ENCODE measurements at regions not wholly inside any gene's neighbourhood (a gene's known extent, or its start where the extent isn't known, plus 50 kb on each side); places are given as distances from the start of the nearest gene placed in this dataset.

DNA sequence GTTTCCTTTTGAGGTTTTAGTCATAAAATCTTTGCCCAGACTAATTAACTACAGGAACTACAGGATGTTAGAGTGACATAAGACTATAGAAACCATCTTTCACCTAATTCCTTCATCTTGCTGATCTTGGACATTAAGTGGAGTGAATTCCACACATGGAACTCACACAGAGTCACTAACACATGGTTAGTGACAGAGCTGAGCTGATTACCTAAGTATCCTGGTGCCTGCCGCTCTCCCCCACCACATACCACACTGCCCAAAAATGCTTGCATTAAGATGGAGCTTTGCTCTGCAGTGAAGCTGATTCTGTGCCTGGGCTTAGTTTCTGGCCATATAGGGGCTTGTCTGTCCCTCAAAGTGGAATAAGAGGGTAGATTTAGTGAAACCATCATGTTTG, 332.9 kb upstream of the NT5C1B start:
- Histone ChIP-seq H3K4me2 (ENCODE audit: control insufficient read depth, extremely low read depth, insufficient read depth, low read depth, low read length) (no peak overlapping the region), H2AFZ (ENCODE audit: control insufficient read depth, low read length) (no peak overlapping the region), H3K4me1 (ENCODE audit: control insufficient read depth, extremely low read depth, insufficient read depth, low read length) (no peaks in the 10 kb centered on the region), H3K9me3 (ENCODE audit: control insufficient read depth, low read depth, low read length) (no peaks in the 10 kb centered on the region), H3K9ac (ENCODE audit: control insufficient read depth, extremely low read depth, insufficient read depth, low read length) (no peak overlapping the region), H3K36me3 (ENCODE audit: control insufficient read depth in 2 of 2, extremely low read depth in 1 of 2, insufficient read depth in 2 of 2, low read length in 2 of 2) (no peaks in the 10 kb centered on the region), H3K27ac (ENCODE audit: control insufficient read depth, insufficient read depth, low read length) (no peak overlapping the region), H3K79me2 (ENCODE audit: control insufficient read depth, insufficient read depth, low read length) (no peaks in the 10 kb centered on the region), H3K4me3 (ENCODE audit: control insufficient read depth in 2 of 3, extremely low read depth in 1 of 3, insufficient read depth in 2 of 3, low read depth in 1 of 3, low read length in 3 of 3) (no peak overlapping the region), H4K20me1 (ENCODE audit: control insufficient read depth, extremely low read depth, insufficient read depth, low read length) (no peaks in the 10 kb centered on the region), H3K9me1 (ENCODE audit: control insufficient read depth, extremely low read depth, insufficient read depth, low read length) (no peaks in the 10 kb centered on the region), H3K27me3 (ENCODE audit: control insufficient read depth, extremely low read depth, insufficient read depth, low read length) (no peaks in the 10 kb centered on the region)
- DNase-seq (ENCODE audit: low read depth, low spot score) (no peak), FAIRE-seq (no peak)
- dilution Hi-C loops (cut with MboI; ENCODE audit: extremely low pct_ligation_motif_present, low sequenced_read_pairs): no loop called here
- TF ChIP-seq, protein P1, sequence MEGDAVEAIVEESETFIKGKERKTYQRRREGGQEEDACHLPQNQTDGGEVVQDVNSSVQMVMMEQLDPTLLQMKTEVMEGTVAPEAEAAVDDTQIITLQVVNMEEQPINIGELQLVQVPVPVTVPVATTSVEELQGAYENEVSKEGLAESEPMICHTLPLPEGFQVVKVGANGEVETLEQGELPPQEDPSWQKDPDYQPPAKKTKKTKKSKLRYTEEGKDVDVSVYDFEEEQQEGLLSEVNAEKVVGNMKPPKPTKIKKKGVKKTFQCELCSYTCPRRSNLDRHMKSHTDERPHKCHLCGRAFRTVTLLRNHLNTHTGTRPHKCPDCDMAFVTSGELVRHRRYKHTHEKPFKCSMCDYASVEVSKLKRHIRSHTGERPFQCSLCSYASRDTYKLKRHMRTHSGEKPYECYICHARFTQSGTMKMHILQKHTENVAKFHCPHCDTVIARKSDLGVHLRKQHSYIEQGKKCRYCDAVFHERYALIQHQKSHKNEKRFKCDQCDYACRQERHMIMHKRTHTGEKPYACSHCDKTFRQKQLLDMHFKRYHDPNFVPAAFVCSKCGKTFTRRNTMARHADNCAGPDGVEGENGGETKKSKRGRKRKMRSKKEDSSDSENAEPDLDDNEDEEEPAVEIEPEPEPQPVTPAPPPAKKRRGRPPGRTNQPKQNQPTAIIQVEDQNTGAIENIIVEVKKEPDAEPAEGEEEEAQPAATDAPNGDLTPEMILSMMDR (optimal IDR thresholded peaks at IDR 0.05 in 1 of 3, IDR thresholded peaks at IDR 0.05 in 1 of 3, conservative IDR thresholded peaks at IDR 0.05 in 1 of 3; ENCODE audit: extremely low read depth in 1 of 3, insufficient read depth in 2 of 3, low read length in 3 of 3): no peak
- TF ChIP-seq EZH2 (IDR thresholded peaks at IDR 0.05; ENCODE audit: low read length): no peak

DNA sequence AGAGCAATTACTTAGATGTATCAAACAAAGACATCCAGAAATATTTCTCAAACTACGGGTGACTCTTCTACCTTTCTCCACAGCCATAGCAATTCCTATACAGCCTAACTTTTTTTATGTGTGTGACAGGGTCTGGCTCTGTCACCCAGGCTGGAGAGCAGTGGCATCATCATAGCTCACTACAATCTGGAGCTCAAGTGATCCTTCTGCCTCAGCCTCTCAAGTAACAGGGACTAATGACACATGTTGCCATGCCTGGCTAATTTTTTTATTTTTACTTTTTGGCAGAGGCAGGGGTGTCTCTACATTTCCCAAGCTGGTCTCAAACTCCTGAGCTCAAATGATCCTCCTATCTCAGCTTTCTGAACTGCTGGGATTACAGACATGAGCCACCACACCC, 328.9 kb upstream of the NT5C1B start:
- FAIRE-seq (no peak), DNase-seq (ENCODE audit: low read depth, low spot score) (no peak)
- Histone ChIP-seq H3K27me3 (ENCODE audit: control insufficient read depth, extremely low read depth, insufficient read depth, low read length) (no peaks in the 10 kb centered on the region), H3K4me1 (ENCODE audit: control insufficient read depth, extremely low read depth, insufficient read depth, low read length) (no peaks in the 10 kb centered on the region), H3K36me3 (ENCODE audit: control insufficient read depth in 2 of 2, extremely low read depth in 1 of 2, insufficient read depth in 2 of 2, low read length in 2 of 2) (no peaks in the 10 kb centered on the region), H3K79me2 (ENCODE audit: control insufficient read depth, insufficient read depth, low read length) (no peaks in the 10 kb centered on the region), H3K9ac (ENCODE audit: control insufficient read depth, extremely low read depth, insufficient read depth, low read length) (no peak overlapping the region), H3K4me3 (ENCODE audit: control insufficient read depth in 2 of 3, extremely low read depth in 1 of 3, insufficient read depth in 2 of 3, low read depth in 1 of 3, low read length in 3 of 3) (no peak overlapping the region), H3K4me2 (ENCODE audit: control insufficient read depth, extremely low read depth, insufficient read depth, low read depth, low read length) (no peak overlapping the region), H3K9me3 (ENCODE audit: control insufficient read depth, low read depth, low read length) (no peaks in the 10 kb centered on the region), H3K9me1 (ENCODE audit: control insufficient read depth, extremely low read depth, insufficient read depth, low read length) (no peaks in the 10 kb centered on the region), H2AFZ (ENCODE audit: control insufficient read depth, low read length) (no peak overlapping the region), H4K20me1 (ENCODE audit: control insufficient read depth, extremely low read depth, insufficient read depth, low read length) (no peaks in the 10 kb centered on the region), H3K27ac (ENCODE audit: control insufficient read depth, insufficient read depth, low read length) (no peak overlapping the region)
- dilution Hi-C loops (cut with MboI; ENCODE audit: extremely low pct_ligation_motif_present, low sequenced_read_pairs): no loop called here
- no peak for TF ChIP-seq EZH2 (IDR thresholded peaks at IDR 0.05; ENCODE audit: low read length)
- TF ChIP-seq, protein P1 (optimal IDR thresholded peaks at IDR 0.05 in 1 of 3, IDR thresholded peaks at IDR 0.05 in 1 of 3, conservative IDR thresholded peaks at IDR 0.05 in 1 of 3; ENCODE audit: extremely low read depth in 1 of 3, insufficient read depth in 2 of 3, low read length in 3 of 3): no peak

All from keratinocyte (primary cell).